AG04449 (cell line): ENCODE measurements at regions not wholly inside any gene's neighbourhood (a gene's known extent, or its start where the extent isn't known, plus 50 kb on each side); places are given as distances from the start of the nearest gene placed in this dataset.

ENCODE experiments used
- CTCF ChIA-PET: fragments of 350-600 bp; formaldehyde crosslinking; extraction: SDS; loops from one replicate; lab custom pipeline; 2021; ENCODE audit warnings: antibody characterized with exemption; lab: Yijun Ruan, JAX
- POLR2A ChIA-PET: fragments of 400-600, 350-600 bp; formaldehyde crosslinking; extraction: SDS; loops from one replicate; lab custom pipeline; 2020; ENCODE audit warnings: antibody characterized with exemption, inconsistent platforms; lab: Yijun Ruan, JAX
- DNase-seq: peaks from one replicate; pipeline ENCODE4 v3.0.0-alpha.2; 2010; ENCODE audit warnings: low read depth, low spot score
- H3K4me3 ChIP-seq: 2 replicates; pipeline ENCODE4 v1.5.1; 2011; ENCODE audit warnings: low read depth, mild to moderate bottlenecking, control low read depth, low read length
- TF ChIP-seq, protein P1 (sequence below): IDR thresholded peaks from one replicate; pipeline ENCODE4 v1.5.1; 2011; ENCODE audit warnings: mild to moderate bottlenecking, moderate library complexity, low read length, control low read depth, inconsistent platforms; ENCODE audit not compliant: insufficient read depth; ENCODE audit errors: missing control alignments

DNA sequence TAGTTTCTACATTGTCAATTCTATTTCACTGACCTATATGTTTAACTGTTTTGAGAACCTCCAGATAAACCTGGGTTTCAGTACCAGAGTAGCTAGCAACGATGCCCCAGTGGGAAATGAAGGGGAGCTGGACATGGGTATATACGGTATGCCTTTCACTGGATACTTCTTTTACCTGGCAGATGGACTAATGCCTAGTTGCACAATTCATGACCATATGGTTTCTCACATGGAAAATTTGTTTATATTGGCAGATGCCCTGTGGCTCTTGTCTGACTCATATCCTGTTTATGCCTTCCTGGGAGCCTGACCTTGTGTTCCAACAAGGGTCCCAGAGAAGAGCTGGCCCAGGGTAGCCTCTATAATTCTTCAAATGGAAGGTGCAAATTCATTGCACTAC is 144.1 kb downstream of the MAT2B start:
- ChIA-PET CTCF (no interaction called here), POLR2A (no interaction called here)
- no peak for DNase-seq
- TF ChIP-seq, protein P1, sequence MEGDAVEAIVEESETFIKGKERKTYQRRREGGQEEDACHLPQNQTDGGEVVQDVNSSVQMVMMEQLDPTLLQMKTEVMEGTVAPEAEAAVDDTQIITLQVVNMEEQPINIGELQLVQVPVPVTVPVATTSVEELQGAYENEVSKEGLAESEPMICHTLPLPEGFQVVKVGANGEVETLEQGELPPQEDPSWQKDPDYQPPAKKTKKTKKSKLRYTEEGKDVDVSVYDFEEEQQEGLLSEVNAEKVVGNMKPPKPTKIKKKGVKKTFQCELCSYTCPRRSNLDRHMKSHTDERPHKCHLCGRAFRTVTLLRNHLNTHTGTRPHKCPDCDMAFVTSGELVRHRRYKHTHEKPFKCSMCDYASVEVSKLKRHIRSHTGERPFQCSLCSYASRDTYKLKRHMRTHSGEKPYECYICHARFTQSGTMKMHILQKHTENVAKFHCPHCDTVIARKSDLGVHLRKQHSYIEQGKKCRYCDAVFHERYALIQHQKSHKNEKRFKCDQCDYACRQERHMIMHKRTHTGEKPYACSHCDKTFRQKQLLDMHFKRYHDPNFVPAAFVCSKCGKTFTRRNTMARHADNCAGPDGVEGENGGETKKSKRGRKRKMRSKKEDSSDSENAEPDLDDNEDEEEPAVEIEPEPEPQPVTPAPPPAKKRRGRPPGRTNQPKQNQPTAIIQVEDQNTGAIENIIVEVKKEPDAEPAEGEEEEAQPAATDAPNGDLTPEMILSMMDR: no peak
- H3K4me3 ChIP-seq: no peak overlapping the region

DNA sequence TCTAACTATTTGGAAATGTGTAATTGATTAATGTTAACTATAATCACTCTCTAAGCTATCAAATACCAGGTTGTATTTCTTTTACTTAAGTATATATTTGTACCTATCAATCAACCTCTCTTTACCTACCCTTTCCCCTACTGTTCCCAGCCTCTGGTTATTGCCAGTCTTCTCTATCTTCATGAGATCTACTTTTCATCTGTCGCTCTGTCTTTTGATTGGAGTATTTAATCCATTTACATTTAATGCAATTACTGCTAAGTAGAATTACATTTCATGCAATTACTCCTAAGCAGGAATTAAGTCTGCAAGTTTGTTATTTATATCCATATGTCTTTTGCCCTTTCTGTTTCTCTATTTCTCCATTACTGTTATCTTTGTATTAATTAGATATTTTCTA is 148.1 kb downstream of the MAT2B start:
- no peak for DNase-seq
- CTCF ChIA-PET: interaction anchor here (1.1 kb wide), 1 partner anchor 43 kb away, joined by 3 read pairs; no protein-coding TSS in a partner anchor
- TF ChIP-seq, protein P1: no peak
- H3K4me3 ChIP-seq: no peak overlapping the region
- POLR2A ChIA-PET: no interaction called here

DNA sequence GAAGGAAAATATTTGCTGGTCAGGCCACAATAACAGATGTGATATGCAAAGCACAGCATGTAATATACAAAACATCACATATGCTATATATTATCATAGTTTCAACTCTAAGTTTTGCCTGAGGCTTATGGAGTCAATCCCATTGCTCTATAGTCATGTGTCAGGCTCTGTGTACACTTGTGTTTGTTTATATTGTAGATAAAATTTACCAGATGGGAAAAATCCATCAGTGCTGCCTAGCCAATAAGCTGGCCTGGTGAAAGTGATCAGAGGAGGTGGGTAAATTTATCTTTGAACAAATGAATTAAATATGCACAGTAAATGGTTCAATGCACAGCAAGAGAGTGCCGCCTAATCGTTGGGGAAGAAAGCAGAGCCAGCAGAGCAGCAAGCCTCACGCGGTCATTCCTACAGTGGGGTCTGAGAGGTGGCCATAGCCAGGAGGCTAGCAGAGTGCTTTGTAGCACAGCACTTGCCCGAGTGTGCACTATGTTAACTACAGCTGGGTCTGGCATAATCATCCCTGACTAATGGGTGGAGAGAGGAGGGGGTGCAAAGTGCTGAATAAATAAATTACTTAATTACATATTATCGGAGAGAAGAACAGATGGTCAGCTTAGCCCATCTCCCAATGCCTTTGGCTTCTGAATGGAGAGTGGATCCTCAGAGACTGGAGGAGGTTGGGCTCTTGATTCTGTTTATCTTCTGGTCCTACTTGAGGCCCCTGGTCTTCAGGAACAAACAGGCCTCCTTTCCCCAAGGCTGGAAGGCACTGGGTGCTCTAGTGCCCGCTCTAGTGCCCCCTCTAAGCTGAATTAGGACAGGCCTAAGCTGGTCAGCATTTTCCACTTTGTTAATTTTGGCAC is 153.5 kb downstream of the MAT2B start:
- no peak for DNase-seq
- TF ChIP-seq, protein P1: no peak
- ChIA-PET CTCF (no interaction called here), POLR2A (no interaction called here)
- H3K4me3 ChIP-seq: no peak overlapping the region

DNA sequence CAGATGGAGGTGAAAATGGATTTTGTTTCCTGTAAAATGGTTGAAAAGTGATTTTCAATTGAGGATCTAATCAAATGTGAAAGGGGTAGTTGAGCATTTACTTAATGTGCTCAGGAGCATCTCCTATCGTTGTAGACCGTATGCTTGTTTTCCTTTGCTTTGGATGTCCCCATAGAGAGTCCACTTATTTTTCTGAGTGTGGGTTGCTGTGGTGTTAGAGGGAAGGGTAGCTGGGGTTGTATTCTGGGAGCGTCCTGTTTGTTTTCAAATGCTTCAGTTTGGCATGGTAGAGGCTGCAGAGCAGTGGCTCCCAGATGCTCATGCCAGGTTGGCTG is 154.1 kb downstream of the MAT2B start:
- no peak for DNase-seq
- POLR2A ChIA-PET: no interaction called here
- no peak overlapping the region for H3K4me3 ChIP-seq
- CTCF ChIA-PET: interaction anchor here (1.1 kb wide), 1 partner anchor 37 kb away, joined by 4 read pairs; no protein-coding TSS in a partner anchor
- TF ChIP-seq, protein P1: no peak

DNA sequence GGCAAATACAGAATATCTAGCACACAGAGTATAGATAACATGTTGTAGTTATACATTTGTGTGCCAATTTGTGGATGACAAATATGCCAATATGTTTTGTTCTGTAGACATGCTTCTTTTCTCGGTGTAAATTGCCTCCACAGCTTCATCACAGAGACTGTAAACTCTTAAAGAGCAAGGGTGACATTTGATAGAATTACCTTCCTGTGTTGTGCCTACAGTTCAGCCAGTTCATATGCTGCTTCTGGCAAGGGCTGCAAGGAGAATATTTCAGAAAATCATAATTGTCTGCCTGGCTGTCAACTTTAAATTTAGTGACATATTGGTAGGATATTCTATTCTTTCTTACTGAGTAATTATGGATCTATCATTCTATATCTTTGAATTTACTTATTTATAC is 155.1 kb downstream of the MAT2B start:
- TF ChIP-seq, protein P1: no peak
- ChIA-PET CTCF (interaction anchor here (1.1 kb wide), 1 partner anchor 37 kb away, joined by 4 read pairs; no protein-coding TSS in a partner anchor), POLR2A (no interaction called here)
- H3K4me3 ChIP-seq: no peak overlapping the region
- DNase-seq: no peak

DNA sequence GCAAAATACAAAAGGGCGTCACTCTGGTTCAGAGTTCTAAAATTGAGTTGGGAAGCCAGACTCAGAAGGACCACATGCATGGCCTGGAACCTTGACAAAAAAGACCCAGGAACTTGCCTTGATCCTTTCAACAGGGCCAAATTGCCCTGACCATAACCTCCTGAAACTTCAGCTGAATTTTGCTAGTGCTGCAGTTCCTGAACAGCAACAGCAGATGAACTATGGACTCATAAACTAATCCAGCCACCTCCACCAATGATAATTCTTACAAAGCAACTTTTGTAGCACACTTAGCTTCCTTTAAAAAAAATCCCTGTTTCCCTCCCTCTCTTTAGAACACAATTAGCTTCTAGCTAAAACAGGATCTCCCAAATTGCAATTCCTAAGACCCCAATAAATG is 155.9 kb downstream of the MAT2B start:
- CTCF ChIA-PET: no interaction called here
- no peak for DNase-seq
- POLR2A ChIA-PET: no interaction called here
- TF ChIP-seq, protein P1: no peak
- no peak overlapping the region for H3K4me3 ChIP-seq
